A673 (cell line): ENCODE measurements at regions not wholly inside any gene's neighbourhood (a gene's known extent, or its start where the extent isn't known, plus 50 kb on each side); places are given as distances from the start of the nearest gene placed in this dataset.

ENCODE experiments used
- BruUV-seq: library from RNA; stranded (reverse); fragments of 400-500 nt; replicated peaks from 2 replicates; lab custom pipeline; 2021; lab: Mats Ljungman, UMichigan
- CTCF ChIA-PET: fragments of 300-600 bp; sonication (Branson Sonifier 250); formaldehyde crosslinking; loops from one replicate; lab custom pipeline; 2022; ENCODE audit warnings: antibody characterized with exemption; lab: Charles Lee
- POLR2A ChIA-PET: fragments of 300-600 bp; sonication (Branson Sonifier 250); formaldehyde crosslinking; loops from one replicate; lab custom pipeline; 2022; ENCODE audit warnings: antibody characterized with exemption; ENCODE audit not compliant: low non-redundant PET; lab: Charles Lee
- DNase-seq: peaks from one replicate; pipeline ENCODE4 v3.0.0-alpha.2; 2015; ENCODE audit warnings: low spot score
- H3K27ac ChIP-seq: fragments of 200-600 bp; sonication (generic); 2 replicates; pipeline ENCODE4 v1.5.1; 2016; ENCODE audit warnings: mixed run types, low read depth, mild to moderate bottlenecking, mixed read lengths, antibody characterized with exemption, low read length; ENCODE audit not compliant: poor library complexity, severe bottlenecking
- H3K27me3 ChIP-seq: fragments of 200-600 bp; sonication (generic); replicated peaks from 2 replicates; pipeline ENCODE4 v1.6.1; 2017; ENCODE audit warnings: mixed run types, low read depth, mild to moderate bottlenecking, mixed read lengths, antibody characterized with exemption, low read length; ENCODE audit not compliant: insufficient read depth, poor library complexity
- H3K36me3 ChIP-seq: fragments of 200-600 bp; sonication (generic); 2 replicates; pipeline ENCODE4 v1.6.1; 2016; ENCODE audit warnings: mixed run types, mild to moderate bottlenecking, mixed read lengths, antibody characterized with exemption, low read length; ENCODE audit not compliant: insufficient read depth, poor library complexity, severe bottlenecking
- H3K4me1 ChIP-seq: fragments of 200-600 bp; sonication (generic); 2 replicates; pipeline ENCODE4 v1.6.1; 2017; ENCODE audit warnings: mixed run types, mild to moderate bottlenecking, mixed read lengths, antibody characterized with exemption, low read length; ENCODE audit not compliant: insufficient read depth, poor library complexity, severe bottlenecking
- H3K4me3 ChIP-seq: fragments of 200-600 bp; sonication (generic); 2 replicates; pipeline ENCODE4 v1.5.1; 2016; ENCODE audit warnings: low read depth, mixed run types, mild to moderate bottlenecking, mixed read lengths, low read length; ENCODE audit not compliant: poor library complexity, severe bottlenecking
- H3K9me3 ChIP-seq: fragments of 200-600 bp; sonication (generic); 2 replicates; pipeline ENCODE4 v1.6.1; 2016; ENCODE audit warnings: mixed run types, low read depth, mild to moderate bottlenecking, mixed read lengths, antibody characterized with exemption, low read length; ENCODE audit not compliant: poor library complexity, severe bottlenecking
- CTCF ChIP-seq: fragments of 300-800, 200-600 bp; sonication (generic); conservative IDR thresholded peaks from 2 replicates; pipeline ENCODE4 v1.5.1; 2017; ENCODE audit warnings: low read depth, mild to moderate bottlenecking, antibody characterized with exemption, low read length, moderate library complexity, mixed read lengths
- EZH2 ChIP-seq: fragments of 200-600 bp; sonication (generic); IDR thresholded peaks from 2 replicates; pipeline ENCODE4 v1.6.1; 2017; ENCODE audit warnings: borderline replicate concordance, low read depth, mild to moderate bottlenecking, mixed read lengths, antibody characterized with exemption, low read length; ENCODE audit not compliant: poor library complexity, severe bottlenecking
- intact Hi-C: fragments of 100-400 bp; cut with micrococcal nuclease; formaldehyde crosslinking; loops from one replicate; pipeline ENCODE4 v1.10.0; 2022; ENCODE audit not compliant: unreplicated experiment

DNA sequence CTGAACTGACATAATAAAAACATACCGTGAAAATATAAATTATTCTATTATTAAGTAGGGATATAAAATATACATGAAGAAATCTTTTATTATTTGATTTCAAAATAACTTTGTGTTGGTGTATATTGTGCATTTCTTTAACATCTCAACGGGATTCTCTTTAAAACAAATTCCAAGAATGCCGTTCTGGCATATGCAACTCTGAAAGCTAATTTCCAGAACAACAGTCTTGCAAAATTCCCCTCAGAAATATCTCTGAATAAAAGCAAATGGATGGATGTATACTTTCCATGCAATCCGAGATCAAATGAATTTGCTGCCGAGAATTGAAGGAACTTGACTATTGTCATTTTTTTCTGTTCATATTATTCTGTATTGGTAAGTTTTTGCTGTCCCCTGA is 1579.8 kb downstream of the PCDH9 start:
- H3K27ac ChIP-seq = no peak overlapping the region
- ChIA-PET POLR2A (no interaction called here), CTCF (no interaction called here)
- no peak for TF ChIP-seq EZH2
- no peak for TF ChIP-seq CTCF
- intact Hi-C loops = loop anchor here (10.0 kb wide), 1 partner anchor 1034 kb away; no protein-coding TSS in a partner anchor
- no TSS peak for BruUV-seq
- no peaks in the 10 kb centered on the region for H3K4me1 ChIP-seq
- no peaks in the 10 kb centered on the region for H3K27me3 ChIP-seq
- H3K4me3 ChIP-seq = no peak overlapping the region
- DNase-seq = no peak
- H3K36me3 ChIP-seq = no peaks in the 10 kb centered on the region
- no peaks in the 10 kb centered on the region for H3K9me3 ChIP-seq

DNA sequence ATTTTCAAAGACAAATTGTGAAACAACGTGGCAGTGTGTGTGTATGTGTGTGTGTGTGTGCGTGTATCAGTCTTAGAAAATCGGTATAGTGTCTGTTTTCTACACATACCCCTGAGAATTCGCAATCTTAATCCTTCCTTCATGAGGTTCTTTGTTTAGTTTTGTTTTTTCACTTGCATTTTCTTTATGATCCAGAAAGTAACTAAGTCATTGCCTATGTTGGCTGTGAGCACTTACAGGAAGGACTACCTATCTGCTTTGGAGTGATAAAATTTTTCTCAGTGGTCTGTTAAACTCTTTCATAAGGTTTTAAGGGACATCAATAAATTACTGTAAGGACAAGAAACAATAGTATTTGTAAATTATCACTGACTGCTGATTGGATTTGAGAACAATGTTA is 1587.1 kb downstream of the PCDH9 start:
- no peak overlapping the region for H3K27ac ChIP-seq
- CTCF ChIA-PET = no interaction called here
- H3K27me3 ChIP-seq = no peaks in the 10 kb centered on the region
- no peak overlapping the region for H3K4me3 ChIP-seq
- intact Hi-C loops = no loop called here
- no peaks in the 10 kb centered on the region for H3K9me3 ChIP-seq
- no peaks in the 10 kb centered on the region for H3K36me3 ChIP-seq
- POLR2A ChIA-PET = no interaction called here
- no peaks in the 10 kb centered on the region for H3K4me1 ChIP-seq
- DNase-seq = no peak
- BruUV-seq = no TSS peak
- no peak for TF ChIP-seq CTCF
- TF ChIP-seq EZH2 = no peak

- ChIA-PET POLR2A (no interaction called here), CTCF (interaction anchor here (0.6 kb wide), 1 partner anchor 541 kb away, joined by 4 read pairs; no protein-coding TSS in a partner anchor)
- no peaks in the 10 kb centered on the region for H3K27me3 ChIP-seq
- intact Hi-C loops = no loop called here
- no peak for DNase-seq
- H3K36me3 ChIP-seq = no peaks in the 10 kb centered on the region
- BruUV-seq = no TSS peak
- no peaks in the 10 kb centered on the region for H3K4me1 ChIP-seq
- no peak overlapping the region for H3K27ac ChIP-seq
- H3K4me3 ChIP-seq = no peak overlapping the region
- no peaks in the 10 kb centered on the region for H3K9me3 ChIP-seq
- TF ChIP-seq EZH2 = no peak
- no peak for TF ChIP-seq CTCF
Measured at GRCh38 chr13:65642301-65642700, 1587.8 kb downstream of the PCDH9 start.
